ENCODE measurements at regions not wholly inside any gene's neighbourhood (a gene's known extent, or its start where the extent isn't known, plus 50 kb on each side); places are given as distances from the start of the nearest gene placed in this dataset.

- H3K4me3 Mint-ChIP-seq: no peak overlapping the region
- DNase-seq (ENCODE audit: low spot score) (no peak), ATAC-seq (no peak)
- no peaks in the 10 kb centered on the region for H3K36me3 Mint-ChIP-seq
- TF ChIP-seq PRRX2 (CRISPR knock-in tag; IDR thresholded peaks at IDR 0.05): no peak
- no peak for TF ChIP-seq ZBTB43 (CRISPR knock-in tag; IDR thresholded peaks at IDR 0.05)
- TF ChIP-seq RELA (CRISPR knock-in tag; IDR thresholded peaks at IDR 0.05; ENCODE audit: borderline replicate concordance): no peak
- no peaks in the 10 kb centered on the region for H3K9me3 Mint-ChIP-seq
- H3K27me3 Mint-ChIP-seq (ENCODE audit: low read depth): no peaks in the 10 kb centered on the region; the same call in 1 of the 2 replicates
- no peaks in the 10 kb centered on the region for H3K4me1 Mint-ChIP-seq
- ChIA-PET CTCF (no interaction called here), POLR2A (no interaction called here)
- H3K27ac Mint-ChIP-seq: no peak overlapping the region
Observed at GRCh38 chr2:205860885-205861284, 178.6 kb downstream of the NRP2 start.

GRCh38 chr2:205860181-205860580, 177.9 kb downstream of the NRP2 start:
- H3K4me1 Mint-ChIP-seq: no peaks in the 10 kb centered on the region
- H3K9me3 Mint-ChIP-seq: peaks cover 5% of the 10 kb centered on the region; the same call in 1 of the 2 replicates
- CTCF ChIA-PET: no interaction called here
- POLR2A ChIA-PET: no interaction called here
- ATAC-seq (no peak), DNase-seq (ENCODE audit: low spot score) (no peak)
- H3K4me3 Mint-ChIP-seq: no peak overlapping the region
- no peaks in the 10 kb centered on the region for H3K36me3 Mint-ChIP-seq
- no peak for TF ChIP-seq GRHL2 (CRISPR knock-in tag; IDR thresholded peaks at IDR 0.05; ENCODE audit: insufficient replicate concordance, severe bottlenecking)
- TF ChIP-seq AFF4 (CRISPR knock-in tag; IDR thresholded peaks at IDR 0.05; ENCODE audit: borderline replicate concordance): no peak
- no peak for TF ChIP-seq SMAD4 (CRISPR knock-in tag; IDR thresholded peaks at IDR 0.05)
- no peak for TF ChIP-seq USF2 (CRISPR knock-in tag; IDR thresholded peaks at IDR 0.05)
- TF ChIP-seq ZBTB21 (CRISPR knock-in tag; IDR thresholded peaks at IDR 0.05; ENCODE audit: borderline replicate concordance): no peak
- TF ChIP-seq ZNF671 (CRISPR knock-in tag; IDR thresholded peaks at IDR 0.05): no peak
- no peak for TF ChIP-seq ZNF425 (CRISPR knock-in tag; conservative IDR thresholded peaks at IDR 0.05)
- TF ChIP-seq FOXK1 (CRISPR knock-in tag; IDR thresholded peaks at IDR 0.05): no peak
- no peak for TF ChIP-seq ZSCAN18 (CRISPR knock-in tag; IDR thresholded peaks at IDR 0.05)
- TF ChIP-seq IRF1 (CRISPR knock-in tag; IDR thresholded peaks at IDR 0.05): no peak
- H3K27ac Mint-ChIP-seq: no peak overlapping the region
- no peaks in the 10 kb centered on the region; the same call in 1 of the 2 replicates for H3K27me3 Mint-ChIP-seq (ENCODE audit: low read depth)

All from WTC11 (cell line).